HFF-Myc (cell line): ENCODE measurements at regions not wholly inside any gene's neighbourhood (a gene's known extent, or its start where the extent isn't known, plus 50 kb on each side); places are given as distances from the start of the nearest gene placed in this dataset.

Experiments used
- DNase-seq: peaks from one replicate; pipeline ENCODE4 v3.0.0-alpha.2; 2011; ENCODE audit warnings: low read depth; ENCODE audit errors: extremely low read depth
- H3K4me3 ChIP-seq: replicated peaks from 2 replicates; pipeline ENCODE4 v1.5.1; 2011; ENCODE audit warnings: low read depth, mild to moderate bottlenecking, control low read depth, low read length
- CTCF ChIP-seq: IDR thresholded peaks from 2 replicates; pipeline ENCODE4 v1.5.1; 2012; ENCODE audit warnings: mild to moderate bottlenecking, low read depth, low read length, control low read depth; ENCODE audit errors: missing control alignments

- DNase-seq = no peak
- no peak overlapping the region for H3K4me3 ChIP-seq
- no peak for TF ChIP-seq CTCF
These were observed 81.7 kb upstream of the C3orf80 start for GRCh38 chr3:160143482-160143881.

GRCh38 chr3:160150066-160150465 lies 75.2 kb upstream of the C3orf80 start:
- TF ChIP-seq CTCF = no peak
- no peak for DNase-seq
- H3K4me3 ChIP-seq = no peak overlapping the region

GRCh38 chr3:160150525-160150924 lies 74.7 kb upstream of the C3orf80 start:
- TF ChIP-seq CTCF = no peak
- no peak overlapping the region for H3K4me3 ChIP-seq
- DNase-seq = no peak

GRCh38 chr3:160152638-160153037 lies 72.6 kb upstream of the C3orf80 start:
- no peak overlapping the region for H3K4me3 ChIP-seq
- TF ChIP-seq CTCF = no peak
- DNase-seq = no peak

GRCh38 chr3:160154033-160154432 lies 71.2 kb upstream of the C3orf80 start:
- no peak for DNase-seq
- no peak for TF ChIP-seq CTCF
- no peak overlapping the region for H3K4me3 ChIP-seq

GRCh38 chr3:160154596-160154995 lies 70.6 kb upstream of the C3orf80 start:
- no peak for TF ChIP-seq CTCF
- DNase-seq = no peak
- H3K4me3 ChIP-seq = no peak overlapping the region

GRCh38 chr3:160157321-160157720 lies 67.9 kb upstream of the C3orf80 start:
- DNase-seq = no peak
- H3K4me3 ChIP-seq = no peak overlapping the region
- TF ChIP-seq CTCF = no peak
